ENCODE measurements at regions not wholly inside any gene's neighbourhood (a gene's known extent, or its start where the extent isn't known, plus 50 kb on each side); places are given as distances from the start of the nearest gene placed in this dataset.

- TF ChIP-seq, protein P1, sequence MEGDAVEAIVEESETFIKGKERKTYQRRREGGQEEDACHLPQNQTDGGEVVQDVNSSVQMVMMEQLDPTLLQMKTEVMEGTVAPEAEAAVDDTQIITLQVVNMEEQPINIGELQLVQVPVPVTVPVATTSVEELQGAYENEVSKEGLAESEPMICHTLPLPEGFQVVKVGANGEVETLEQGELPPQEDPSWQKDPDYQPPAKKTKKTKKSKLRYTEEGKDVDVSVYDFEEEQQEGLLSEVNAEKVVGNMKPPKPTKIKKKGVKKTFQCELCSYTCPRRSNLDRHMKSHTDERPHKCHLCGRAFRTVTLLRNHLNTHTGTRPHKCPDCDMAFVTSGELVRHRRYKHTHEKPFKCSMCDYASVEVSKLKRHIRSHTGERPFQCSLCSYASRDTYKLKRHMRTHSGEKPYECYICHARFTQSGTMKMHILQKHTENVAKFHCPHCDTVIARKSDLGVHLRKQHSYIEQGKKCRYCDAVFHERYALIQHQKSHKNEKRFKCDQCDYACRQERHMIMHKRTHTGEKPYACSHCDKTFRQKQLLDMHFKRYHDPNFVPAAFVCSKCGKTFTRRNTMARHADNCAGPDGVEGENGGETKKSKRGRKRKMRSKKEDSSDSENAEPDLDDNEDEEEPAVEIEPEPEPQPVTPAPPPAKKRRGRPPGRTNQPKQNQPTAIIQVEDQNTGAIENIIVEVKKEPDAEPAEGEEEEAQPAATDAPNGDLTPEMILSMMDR (conservative IDR thresholded peaks at IDR 0.05; ENCODE audit: low read length), result no peak
- TF ChIP-seq EZH2phosphoT487 (IDR thresholded peaks at IDR 0.05; ENCODE audit: borderline replicate concordance), result no peak
Measured at GRCh38 chr2:209240204-209240603, 183.6 kb upstream of the MAP2 start.

Data from Loucy (cell line).